Panc1 (cell line): ENCODE measurements at regions not wholly inside any gene's neighbourhood (a gene's known extent, or its start where the extent isn't known, plus 50 kb on each side); places are given as distances from the start of the nearest gene placed in this dataset.

ENCODE experiments used
- ATAC-seq: fragments of 200-7000 bp; cut with Tn5 transposase; 2 replicates; pipeline ENCODE4 v1.9.1; 2020; ENCODE audit warnings: mild to moderate bottlenecking, moderate library complexity
- BruUV-seq: library from RNA; stranded (reverse); fragments of 400-500 nt; replicated peaks from 2 replicates; lab custom pipeline; 2021; lab: Mats Ljungman, UMichigan
- CTCF ChIA-PET: fragments of 300-600 bp; sonication (Branson Sonifier 250); formaldehyde crosslinking; loops from one replicate; lab custom pipeline; 2022; ENCODE audit warnings: antibody characterized with exemption; lab: Charles Lee
- POLR2A ChIA-PET: fragments of 300-600 bp; sonication (Branson Sonifier 250); formaldehyde crosslinking; loops from one replicate; lab custom pipeline; 2022; ENCODE audit warnings: antibody characterized with exemption; lab: Charles Lee
- DNase-seq: peaks from one replicate; pipeline ENCODE4 v3.0.0-alpha.2; 2010; ENCODE audit warnings: low read depth, low spot score
- H3K27ac ChIP-seq: 2 replicates; pipeline ENCODE4 v1.5.1; 2011; ENCODE audit warnings: mild to moderate bottlenecking, low read length, inconsistent platforms
- H3K27me3 ChIP-seq: fragments of 200-500 bp; sonication (Bioruptor generic); 2 replicates; pipeline ENCODE4 v1.6.0; 2014; ENCODE audit warnings: low read length, inconsistent platforms; ENCODE audit not compliant: control insufficient read depth, insufficient read depth
- H3K36me3 ChIP-seq: fragments of 200-500 bp; sonication (Bioruptor generic); 2 replicates; pipeline ENCODE4 v1.5.1; 2014; ENCODE audit warnings: inconsistent platforms, mild to moderate bottlenecking, low read length, moderate library complexity; ENCODE audit not compliant: control insufficient read depth, insufficient read depth
- H3K4me1 ChIP-seq: 2 replicates; pipeline ENCODE4 v1.5.1; 2011; ENCODE audit warnings: inconsistent platforms, mild to moderate bottlenecking, low read length, moderate library complexity; ENCODE audit not compliant: control insufficient read depth, insufficient read depth
- H3K4me3 ChIP-seq, 2 experiments: 2 replicates each; pipeline ENCODE4 v1.5.1; 2011 to 2012; ENCODE audit warnings: low read depth in 2 of 2, low read length in 2 of 2, mild to moderate bottlenecking in 2 of 2, inconsistent platforms in 1 of 2, moderate library complexity in 1 of 2
- H3K9me3 ChIP-seq: fragments of 200-500 bp; sonication (Bioruptor generic); 2 replicates; pipeline ENCODE4 v1.5.1; 2014; ENCODE audit warnings: low read depth, mild to moderate bottlenecking, inconsistent platforms, low read length, moderate library complexity; ENCODE audit not compliant: control insufficient read depth, insufficient read depth
- POLR2AphosphoS5 ChIP-seq: IDR thresholded peaks from 2 replicates; pipeline ENCODE4 v1.6.1; 2012; ENCODE audit warnings: mild to moderate bottlenecking, low read depth, low read length, moderate library complexity
- REST ChIP-seq, 2 experiments: IDR thresholded peaks; 2 replicates each; pipeline ENCODE4 v1.6.1; 2011 to 2012; ENCODE audit warnings: low read depth in 2 of 2, control low read depth in 1 of 2, low read length in 1 of 2, mild to moderate bottlenecking in 1 of 2, moderate library complexity in 1 of 2; ENCODE audit not compliant: insufficient read depth in 1 of 2
- SIN3A ChIP-seq: IDR thresholded peaks from 2 replicates; pipeline ENCODE4 v1.6.1; 2012; ENCODE audit warnings: low read depth, mild to moderate bottlenecking, low read length, moderate library complexity, borderline replicate concordance; ENCODE audit not compliant: insufficient read depth
- TCF7L2 ChIP-seq: IDR thresholded peaks from 2 replicates; pipeline ENCODE4 v1.6.1; 2011; ENCODE audit warnings: mild to moderate bottlenecking, low read depth, low read length, inconsistent platforms
- in situ Hi-C: cut with HindIII; loops from 2 replicates; pipeline ENCODE4 v1.10.0; 2016; ENCODE audit warnings: low sequenced_read_pairs, low pct_unique_long_range_greater_than_20kb
- intact Hi-C: fragments of 100-400 bp; cut with micrococcal nuclease; formaldehyde crosslinking; loops from one replicate; pipeline ENCODE4 v1.10.0; 2022; ENCODE audit not compliant: unreplicated experiment
- TF ChIP-seq, protein P1 (sequence below): fragments of 450-650 bp; IDR thresholded peaks from 2 replicates; pipeline ENCODE4 v1.5.1; 2017; ENCODE audit warnings: mild to moderate bottlenecking

DNA sequence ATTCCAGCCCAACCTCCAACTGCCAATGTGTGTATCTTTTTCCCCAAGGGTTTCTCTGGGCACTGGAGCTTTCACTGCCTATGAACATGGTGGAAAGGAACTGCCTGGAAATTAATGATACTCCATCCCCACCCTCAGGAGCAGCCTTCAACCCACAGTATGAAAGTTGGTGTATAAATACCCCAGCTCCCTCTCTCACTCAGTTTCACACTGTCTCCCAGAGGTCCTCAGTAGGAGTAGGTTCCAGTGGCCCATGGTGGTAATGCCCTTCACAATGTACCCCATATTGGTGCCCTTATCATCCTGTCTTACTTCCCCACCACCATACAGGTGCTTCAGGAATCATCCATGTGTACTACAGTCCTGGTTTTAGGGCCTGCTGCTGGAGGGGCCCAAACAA, 462.6 kb downstream of the MIAT start:
- no peaks in the 10 kb centered on the region for H3K36me3 ChIP-seq
- H3K9me3 ChIP-seq: no peaks in the 10 kb centered on the region
- no TSS peak for BruUV-seq
- TF ChIP-seq POLR2AphosphoS5 (no peak), REST (IDR thresholded peaks at IDR 0.05; ENCODE audit: insufficient read depth in 1 of 2, low read depth in 2 of 2, low read length in 1 of 2) (no peak), SIN3A (no peak), TCF7L2 (no peak)
- TF ChIP-seq, protein P1, sequence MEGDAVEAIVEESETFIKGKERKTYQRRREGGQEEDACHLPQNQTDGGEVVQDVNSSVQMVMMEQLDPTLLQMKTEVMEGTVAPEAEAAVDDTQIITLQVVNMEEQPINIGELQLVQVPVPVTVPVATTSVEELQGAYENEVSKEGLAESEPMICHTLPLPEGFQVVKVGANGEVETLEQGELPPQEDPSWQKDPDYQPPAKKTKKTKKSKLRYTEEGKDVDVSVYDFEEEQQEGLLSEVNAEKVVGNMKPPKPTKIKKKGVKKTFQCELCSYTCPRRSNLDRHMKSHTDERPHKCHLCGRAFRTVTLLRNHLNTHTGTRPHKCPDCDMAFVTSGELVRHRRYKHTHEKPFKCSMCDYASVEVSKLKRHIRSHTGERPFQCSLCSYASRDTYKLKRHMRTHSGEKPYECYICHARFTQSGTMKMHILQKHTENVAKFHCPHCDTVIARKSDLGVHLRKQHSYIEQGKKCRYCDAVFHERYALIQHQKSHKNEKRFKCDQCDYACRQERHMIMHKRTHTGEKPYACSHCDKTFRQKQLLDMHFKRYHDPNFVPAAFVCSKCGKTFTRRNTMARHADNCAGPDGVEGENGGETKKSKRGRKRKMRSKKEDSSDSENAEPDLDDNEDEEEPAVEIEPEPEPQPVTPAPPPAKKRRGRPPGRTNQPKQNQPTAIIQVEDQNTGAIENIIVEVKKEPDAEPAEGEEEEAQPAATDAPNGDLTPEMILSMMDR: no peak
- CTCF ChIA-PET: no interaction called here
- POLR2A ChIA-PET: no interaction called here
- H3K27ac ChIP-seq: no peak overlapping the region
- intact Hi-C loops (no loop called here), in situ Hi-C loops (no loop called here)
- ATAC-seq (no peak), DNase-seq (no peak)
- no peaks in the 10 kb centered on the region for H3K4me1 ChIP-seq
- no peak overlapping the region for H3K4me3 ChIP-seq
- no peaks in the 10 kb centered on the region for H3K27me3 ChIP-seq

DNA sequence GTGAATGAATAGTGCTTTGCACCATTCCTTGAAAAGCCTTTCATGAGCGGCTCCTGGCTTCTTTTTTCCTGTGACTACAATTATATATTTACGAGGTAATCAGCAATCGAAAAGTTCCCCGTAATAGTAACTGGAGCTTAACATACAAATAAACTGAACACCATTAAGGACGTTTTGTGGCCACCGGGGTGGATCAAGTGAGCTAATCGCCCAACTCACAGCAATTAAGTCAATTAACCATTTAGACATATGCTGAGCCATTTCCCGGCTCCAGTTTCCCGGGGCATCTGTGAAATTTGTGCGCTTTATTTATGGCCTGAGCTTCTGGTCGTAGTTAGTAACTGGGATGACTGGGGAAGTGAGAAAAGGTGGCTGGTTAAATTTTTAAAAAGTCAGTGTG, 465.2 kb downstream of the MIAT start:
- Histone ChIP-seq H3K9me3 (no peaks in the 10 kb centered on the region), H3K36me3 (no peaks in the 10 kb centered on the region), H3K27me3 (no peaks in the 10 kb centered on the region), H3K4me3 (no peak overlapping the region), H3K4me1 (no peaks in the 10 kb centered on the region), H3K27ac (no peak overlapping the region)
- CTCF ChIA-PET: no interaction called here
- no TSS peak for BruUV-seq
- ATAC-seq (no peak), DNase-seq (no peak)
- in situ Hi-C loops: no loop called here
- intact Hi-C loops: no loop called here
- TF ChIP-seq TCF7L2: no peak
- no peak for TF ChIP-seq REST (IDR thresholded peaks at IDR 0.05; ENCODE audit: insufficient read depth in 1 of 2, low read depth in 2 of 2, low read length in 1 of 2)
- TF ChIP-seq, protein P1: no peak
- no peak for TF ChIP-seq POLR2AphosphoS5
- TF ChIP-seq SIN3A: no peak
- POLR2A ChIA-PET: no interaction called here
